HG03565 (cell line): ENCODE measurements at regions not wholly inside any gene's neighbourhood (a gene's known extent, or its start where the extent isn't known, plus 50 kb on each side); places are given as distances from the start of the nearest gene placed in this dataset.
"Not testable (repeated sequence)": the region's sequence is repeated elsewhere in the genome, so short reads cannot be mapped to it uniquely, and the experiment has no call there.

ENCODE experiments used
- ATAC-seq: cut with Tn5 transposase; IDR thresholded peaks from one replicate; pipeline ENCODE4 v1.9.1; 2021; ENCODE audit warnings: mild to moderate bottlenecking, moderate library complexity; ENCODE audit not compliant: unreplicated experiment

- ATAC-seq = no peak
These were observed 914.5 kb downstream of the NLGN4X start for GRCh38 chrX:5314148-5314547.

- no peak for ATAC-seq
These were observed 921.3 kb downstream of the NLGN4X start for GRCh38 chrX:5307416-5307815.

GRCh38 chrX:5306654-5307121, 922.0 kb downstream of the NLGN4X start:
- no peak for ATAC-seq

- ATAC-seq = no peak
These were observed 923.2 kb downstream of the NLGN4X start for GRCh38 chrX:5305452-5305851.

- ATAC-seq = no peak
These were observed 933.7 kb downstream of the NLGN4X start for GRCh38 chrX:5295004-5295403.

- ATAC-seq = no peak
These were observed 938.0 kb downstream of the NLGN4X start for GRCh38 chrX:5290635-5291034.

- ATAC-seq = not testable (repeated sequence)
These were observed 938.7 kb downstream of the NLGN4X start for GRCh38 chrX:5289949-5290348.

- no peak for ATAC-seq
These were observed 949.8 kb downstream of the NLGN4X start for GRCh38 chrX:5278908-5279307.

- ATAC-seq = no peak
These were observed 963.3 kb downstream of the NLGN4X start for GRCh38 chrX:5265324-5265850.

GRCh38 chrX:5250106-5250505, 978.6 kb downstream of the NLGN4X start:
- ATAC-seq = no peak

GRCh38 chrX:5242091-5242790, 986.4 kb downstream of the NLGN4X start:
- no peak for ATAC-seq

- ATAC-seq = no peak
These were observed 991.9 kb downstream of the NLGN4X start for GRCh38 chrX:5236749-5237148.

- no peak for ATAC-seq
These were observed 992.6 kb downstream of the NLGN4X start for GRCh38 chrX:5236096-5236495.

GRCh38 chrX:5233830-5234229, 994.8 kb downstream of the NLGN4X start:
- no peak for ATAC-seq

- no peak for ATAC-seq
These were observed 1008.2 kb downstream of the NLGN4X start for GRCh38 chrX:5220421-5220820.

- ATAC-seq = no peak
These were observed 1033.9 kb downstream of the NLGN4X start for GRCh38 chrX:5194806-5195205.

- no peak for ATAC-seq
These were observed 1048.4 kb downstream of the NLGN4X start for GRCh38 chrX:5180135-5180741.

GRCh38 chrX:5176766-5177165, 1051.9 kb downstream of the NLGN4X start:
- no peak for ATAC-seq

- peak; percentile 56 for ATAC-seq
These were observed 1065.0 kb downstream of the NLGN4X start for GRCh38 chrX:5163663-5164062.

GRCh38 chrX:5155301-5155700, 1073.4 kb downstream of the NLGN4X start:
- ATAC-seq = no peak

GRCh38 chrX:5145957-5146356, 1082.7 kb downstream of the NLGN4X start:
- no peak for ATAC-seq

- ATAC-seq = no peak
These were observed 1086.0 kb downstream of the NLGN4X start for GRCh38 chrX:5142644-5143043.
